ENCODE measurements at regions not wholly inside any gene's neighbourhood (a gene's known extent, or its start where the extent isn't known, plus 50 kb on each side); places are given as distances from the start of the nearest gene placed in this dataset.

- no peak for TF ChIP-seq CTCF (IDR thresholded peaks at IDR 0.05)
- TF ChIP-seq POLR2AphosphoS5 (IDR thresholded peaks at IDR 0.05; ENCODE audit: low read depth, low read length) = no peak
- TF ChIP-seq MAX (IDR thresholded peaks at IDR 0.05; ENCODE audit: low read depth) = no peak
- no peak for TF ChIP-seq EZH2phosphoT487 (IDR thresholded peaks at IDR 0.05; ENCODE audit: borderline replicate concordance, low read depth)
- TF ChIP-seq ZBTB33 (IDR thresholded peaks at IDR 0.05; ENCODE audit: borderline replicate concordance, low read depth) = no peak
- no peak for TF ChIP-seq YY1 (IDR thresholded peaks at IDR 0.05; ENCODE audit: low read depth)
- TF ChIP-seq TAF1 (IDR thresholded peaks at IDR 0.05; ENCODE audit: borderline replicate concordance, low read depth, low read length) = no peak
- no peak for TF ChIP-seq PBX3 (IDR thresholded peaks at IDR 0.05)
- TF ChIP-seq RCOR1 (IDR thresholded peaks at IDR 0.05; ENCODE audit: low read length) = no peak
- no peak for TF ChIP-seq REST (IDR thresholded peaks at IDR 0.05; ENCODE audit: low read depth, low read length)
- no peak for TF ChIP-seq NRF1 (IDR thresholded peaks at IDR 0.05; ENCODE audit: low read depth, low read length)
- TF ChIP-seq MXI1 (IDR thresholded peaks at IDR 0.05; ENCODE audit: low read depth, low read length) = no peak
These were observed 124.2 kb downstream of the FAM174B start for GRCh38 chr15:92531406-92531805.

Measured in SK-N-SH (cell line).